Upper lobe of left lung (tissue), 6 donors: ENCODE measurements at regions not wholly inside any gene's neighbourhood (a gene's known extent, or its start where the extent isn't known, plus 50 kb on each side); places are given as distances from the start of the nearest gene placed in this dataset.

Experiments used
- ATAC-seq, 2 donors: fragments of 200-7000 bp; cut with Tn5 transposase; one replicate each; pipeline ENCODE4 v1.9.1; 2022; ENCODE audit warnings: mild to moderate bottlenecking in 2 of 2, moderate library complexity in 2 of 2; ENCODE audit not compliant: low FRiP score in 2 of 2
- DNase-seq, 2 donors: peaks; one replicate each; pipeline ENCODE4 v3.0.0-alpha.2; 2019 to 2020
- H3K27ac ChIP-seq, 4 donors: fragments of 200-600 bp; sonication (generic); one replicate each; pipeline ENCODE4 v1.5.1; 2016 to 2019
- H3K27me3 ChIP-seq, 4 donors: fragments of 200-600 bp; sonication (generic); one replicate each; pipeline ENCODE4 v1.5.1; 2017 to 2019
- H3K36me3 ChIP-seq, 4 donors: fragments of 200-600 bp; sonication (generic); one replicate each; pipeline ENCODE4 v1.5.1; 2016 to 2019
- H3K4me1 ChIP-seq, 4 donors: fragments of 200-600 bp; sonication (generic); one replicate each; pipeline ENCODE4 v1.5.1; 2018 to 2019
- H3K4me3 ChIP-seq, 4 donors: fragments of 200-600 bp; sonication (generic); one replicate each; pipeline ENCODE4 v1.5.1; 2017 to 2019; ENCODE audit warnings: mild to moderate bottlenecking in 2 of 4, moderate library complexity in 1 of 4
- H3K9me3 ChIP-seq, 4 donors: fragments of 200-600 bp; sonication (generic); one replicate each; pipeline ENCODE4 v1.5.1; 2018 to 2019
- CTCF ChIP-seq, 6 experiments: fragments of 450-650 bp in 4 of 6; fragments of 200-600 bp in 2 of 6; sonication (generic) in 2 of 6; IDR thresholded peaks; one replicate each; pipeline ENCODE4 v1.5.1; 2016 to 2019; ENCODE audit warnings: antibody characterized with exemption in 6 of 6
- EP300 ChIP-seq, 4 donors: sonication (generic); formaldehyde crosslinking; IDR thresholded peaks; one replicate each; pipeline ENCODE4 v1.5.1; 2017; ENCODE audit warnings: antibody characterized with exemption in 4 of 4, control low read depth in 2 of 4
- POLR2A ChIP-seq, 4 donors: fragments of 450-650 bp; IDR thresholded peaks; one replicate each; pipeline ENCODE4 v1.5.1; 2016 to 2017; ENCODE audit warnings: antibody characterized with exemption in 4 of 4, mild to moderate bottlenecking in 2 of 4
- POLR2AphosphoS5 ChIP-seq, 2 donors: sonication (generic); formaldehyde crosslinking; IDR thresholded peaks; one replicate each; pipeline ENCODE4 v1.5.1; 2017; ENCODE audit warnings: antibody characterized with exemption in 2 of 2
- WGBS, 2 donors: methylation state at CpG; one replicate each; pipeline ENCODE4 v1.1.5; 2017 to 2018; 5-methylcytosine and 5-hydroxymethylcytosine counted together
- donor health status: DM: no; HTN: no; CAD: no; lungs with moderate emphysema.
- donor health status: DM: no; HTN: yes; CAD: no; lungs with severe emphysema.

GRCh38 chr3:25018909-25019308, 409.2 kb upstream of the RARB start:
- no peaks in the 10 kb centered on the region for H3K9me3 ChIP-seq
- H3K4me1 ChIP-seq: no peaks in the 10 kb centered on the region

GRCh38 chr3:25019506-25019905, 408.6 kb upstream of the RARB start:
- ATAC-seq (no peak), DNase-seq (no peak)
- Histone ChIP-seq H3K27ac (no peak overlapping the region), H3K4me3 (no peak overlapping the region), H3K9me3 (no peaks in the 10 kb centered on the region), H3K4me1 (no peaks in the 10 kb centered on the region), H3K36me3 (no peaks in the 10 kb centered on the region), H3K27me3 (no peaks in the 10 kb centered on the region)
- WGBS, 2 donors: 69 to 87% methylated on average over 2 of the region's 2 CpGs
- TF ChIP-seq EP300 (IDR thresholded peaks at IDR 0.05) (no peak), POLR2A (IDR thresholded peaks at IDR 0.05) (no peak), POLR2AphosphoS5 (IDR thresholded peaks at IDR 0.05) (no peak), CTCF (IDR thresholded peaks at IDR 0.05) (no peak)

More at GRCh38 chr3:25018909-25019308, 409.2 kb upstream of the RARB start:
- TF ChIP-seq POLR2AphosphoS5 (IDR thresholded peaks at IDR 0.05) (no peak), POLR2A (IDR thresholded peaks at IDR 0.05) (no peak), EP300 (IDR thresholded peaks at IDR 0.05) (no peak), CTCF (IDR thresholded peaks at IDR 0.05) (no peak)
- ATAC-seq (no peak), DNase-seq (no peak)
- Histone ChIP-seq H3K36me3 (no peaks in the 10 kb centered on the region), H3K27me3 (no peaks in the 10 kb centered on the region), H3K4me3 (no peak overlapping the region), H3K27ac (no peak overlapping the region)

GRCh38 chr3:25021816-25022215, 406.2 kb upstream of the RARB start:
- H3K27ac ChIP-seq: no peak overlapping the region
- no peaks in the 10 kb centered on the region for H3K4me1 ChIP-seq
- no peaks in the 10 kb centered on the region for H3K27me3 ChIP-seq
- no peaks in the 10 kb centered on the region for H3K9me3 ChIP-seq
- DNase-seq (no peak), ATAC-seq (peak in 1 of 2 donors; percentile 62)
- H3K4me3 ChIP-seq: no peak overlapping the region
- H3K36me3 ChIP-seq: no peaks in the 10 kb centered on the region
- WGBS, 2 donors: 74 to 76% methylated on average over 3 of the region's 3 CpGs
- TF ChIP-seq EP300 (IDR thresholded peaks at IDR 0.05) (no peak), CTCF (IDR thresholded peaks at IDR 0.05) (peak in 5 of 6 experiments; percentile 21 to 51 (median 37))

- no peak overlapping the region for H3K4me3 ChIP-seq
- no peaks in the 10 kb centered on the region for H3K9me3 ChIP-seq
- no peaks in the 10 kb centered on the region for H3K36me3 ChIP-seq
- H3K27ac ChIP-seq: no peak overlapping the region
- TF ChIP-seq CTCF (IDR thresholded peaks at IDR 0.05) (no peak), EP300 (IDR thresholded peaks at IDR 0.05) (no peak), POLR2A (IDR thresholded peaks at IDR 0.05) (no peak), POLR2AphosphoS5 (IDR thresholded peaks at IDR 0.05) (no peak)
- ATAC-seq (no peak), DNase-seq (no peak)
- H3K27me3 ChIP-seq: no peaks in the 10 kb centered on the region
- WGBS, 2 donors: 93 to 94% methylated on average over 2 of the region's 2 CpGs
- no peaks in the 10 kb centered on the region for H3K4me1 ChIP-seq
These were observed 404.2 kb upstream of the RARB start for GRCh38 chr3:25023876-25024275.

- DNase-seq (no peak), ATAC-seq (no peak)
- Histone ChIP-seq H3K9me3 (no peaks in the 10 kb centered on the region), H3K4me1 (no peaks in the 10 kb centered on the region), H3K4me3 (no peak overlapping the region), H3K27me3 (no peaks in the 10 kb centered on the region), H3K27ac (no peak overlapping the region), H3K36me3 (no peaks in the 10 kb centered on the region)
- TF ChIP-seq EP300 (IDR thresholded peaks at IDR 0.05): no peak
- no peak for TF ChIP-seq CTCF (IDR thresholded peaks at IDR 0.05)
These were observed 402.8 kb upstream of the RARB start for GRCh38 chr3:25025236-25025635.
